HG03064 (cell line): ENCODE measurements at regions not wholly inside any gene's neighbourhood (a gene's known extent, or its start where the extent isn't known, plus 50 kb on each side); places are given as distances from the start of the nearest gene placed in this dataset.

Source experiments
- ATAC-seq: cut with Tn5 transposase; IDR thresholded peaks from one replicate; pipeline ENCODE4 v1.9.1; 2021; ENCODE audit warnings: low read depth; ENCODE audit not compliant: unreplicated experiment

DNA sequence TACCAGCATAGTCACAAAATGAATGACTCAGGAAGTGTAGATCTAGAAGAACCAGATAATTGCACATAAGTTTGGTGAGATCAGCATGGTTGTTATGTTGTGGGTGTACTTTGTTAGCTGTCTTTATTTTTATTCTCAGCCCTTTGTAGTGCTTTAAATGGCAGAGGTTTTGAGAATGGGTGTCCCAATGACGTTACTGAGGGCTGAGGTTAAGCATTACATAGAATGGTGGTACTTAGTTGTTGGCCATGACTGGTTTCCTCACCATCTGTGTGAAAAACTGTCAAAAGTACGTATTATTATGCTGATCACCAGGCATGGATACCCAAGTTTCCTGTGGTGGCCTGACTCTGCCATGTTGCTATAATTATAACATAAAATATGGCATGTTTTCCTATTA lies 165.8 kb downstream of the UBE2E3 start:
- no peak for ATAC-seq

DNA sequence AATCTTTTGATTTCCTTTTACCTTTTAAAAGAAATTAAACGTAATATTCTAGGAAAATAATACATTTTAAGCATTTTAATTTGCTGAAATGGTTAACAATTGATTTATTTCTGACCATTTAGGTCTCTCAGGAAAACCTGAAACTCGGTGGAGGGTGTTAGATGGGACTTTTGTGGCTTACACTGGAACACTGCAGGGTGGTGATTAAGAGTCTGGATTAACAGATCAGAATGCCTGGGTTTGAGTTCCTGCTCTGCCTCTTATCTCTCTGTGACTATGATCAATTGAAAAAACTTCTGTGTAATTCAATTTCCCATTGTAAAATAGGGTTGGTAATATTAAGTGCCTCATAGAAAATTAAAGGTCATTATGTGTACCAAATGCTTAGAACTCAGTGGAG lies 168.7 kb downstream of the UBE2E3 start:
- ATAC-seq, result no peak

DNA sequence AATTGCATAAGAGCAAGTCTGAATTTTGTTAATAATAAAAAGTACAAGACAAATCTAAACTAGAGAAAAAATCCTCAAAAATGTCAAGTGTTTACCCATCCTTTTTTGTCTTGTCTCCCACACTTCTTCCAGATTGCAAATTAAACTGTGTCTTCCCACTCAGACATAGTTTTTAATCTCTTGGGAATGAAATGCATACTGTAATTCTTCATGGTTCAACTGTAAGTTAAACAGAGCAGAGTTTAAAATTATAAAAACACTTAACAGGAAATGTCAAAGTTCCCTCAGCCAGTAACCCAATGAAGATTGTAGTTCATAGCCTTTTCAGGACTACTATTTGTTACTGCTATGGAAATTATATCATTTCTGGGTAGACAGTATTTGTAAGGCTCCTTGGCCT lies 171.8 kb downstream of the UBE2E3 start:
- ATAC-seq, result no peak

DNA sequence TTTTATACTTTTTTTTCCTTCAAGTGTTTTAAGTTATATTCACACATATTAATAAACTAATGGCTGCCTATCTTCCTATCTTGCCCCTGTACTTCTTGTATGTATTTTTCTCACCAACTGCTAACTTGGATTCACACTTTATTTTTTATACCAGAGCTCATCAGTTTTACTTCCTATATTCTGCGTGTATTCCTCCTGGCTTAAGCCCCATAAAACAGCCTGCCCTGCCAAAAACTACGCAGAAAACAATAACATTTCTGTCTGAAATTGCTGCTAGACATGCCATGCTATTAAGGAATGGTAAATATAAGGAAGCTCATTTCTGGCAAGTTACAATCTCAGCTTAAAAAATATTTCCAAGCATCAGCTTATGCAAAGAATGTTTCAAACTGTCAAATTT lies 172.3 kb downstream of the UBE2E3 start:
- ATAC-seq, result no peak

DNA sequence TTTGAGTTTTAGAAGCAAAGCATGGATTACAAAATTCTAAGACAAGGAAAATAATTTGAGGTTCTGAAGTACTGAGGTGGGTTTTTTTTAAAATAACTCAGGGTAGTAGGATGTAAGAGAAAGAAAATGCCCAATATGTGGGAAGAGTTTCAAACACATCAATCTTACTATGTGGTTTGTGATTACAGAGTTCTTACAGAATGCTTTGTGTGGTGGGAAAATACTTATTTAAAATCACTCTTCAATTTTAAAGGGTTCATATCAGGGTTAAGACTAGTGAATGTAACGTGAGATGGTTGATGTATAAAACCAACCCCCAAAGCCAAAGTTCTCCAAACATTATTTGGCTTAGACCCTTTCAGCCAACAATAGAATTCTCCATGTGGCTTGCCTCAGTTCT lies 173.5 kb downstream of the UBE2E3 start:
- ATAC-seq, result no peak

DNA sequence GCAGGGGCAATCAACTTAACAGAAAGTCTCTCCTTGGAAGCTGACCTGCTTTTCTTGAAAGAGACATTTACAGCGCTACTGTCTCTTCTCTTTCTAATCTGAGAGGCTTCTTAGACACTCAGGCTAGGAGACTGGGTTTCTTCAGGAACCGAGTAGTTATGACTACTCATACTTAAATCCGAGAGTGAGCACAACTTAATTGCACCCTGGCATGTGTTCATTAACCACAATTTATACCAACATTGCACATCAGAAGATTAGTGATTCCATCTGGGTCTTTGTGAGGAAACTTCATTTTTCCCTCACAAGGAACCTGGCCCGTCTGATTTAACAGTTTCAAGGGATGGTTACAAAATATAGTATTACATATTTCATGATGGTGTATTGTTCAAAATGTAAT lies 176.9 kb downstream of the UBE2E3 start:
- no peak for ATAC-seq

DNA sequence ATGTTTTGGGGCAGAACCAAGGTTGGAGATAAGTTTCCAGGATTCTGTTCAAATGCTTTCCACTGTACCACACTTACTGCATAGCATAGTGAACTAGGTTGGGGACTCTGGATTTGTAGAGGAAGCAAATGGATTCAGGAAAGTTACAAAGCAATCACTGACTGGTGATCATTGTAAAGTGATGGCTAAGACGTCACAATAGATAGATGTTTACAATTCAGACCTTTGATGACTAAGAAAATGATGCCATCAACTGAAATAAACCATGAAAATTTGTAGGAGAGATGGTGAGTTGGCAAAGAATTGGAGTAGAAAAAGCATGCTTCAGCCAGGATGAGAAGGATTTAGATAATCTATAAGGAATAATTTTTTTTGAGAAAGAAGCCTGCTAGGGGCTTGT lies 178.0 kb downstream of the UBE2E3 start:
- ATAC-seq, result no peak

DNA sequence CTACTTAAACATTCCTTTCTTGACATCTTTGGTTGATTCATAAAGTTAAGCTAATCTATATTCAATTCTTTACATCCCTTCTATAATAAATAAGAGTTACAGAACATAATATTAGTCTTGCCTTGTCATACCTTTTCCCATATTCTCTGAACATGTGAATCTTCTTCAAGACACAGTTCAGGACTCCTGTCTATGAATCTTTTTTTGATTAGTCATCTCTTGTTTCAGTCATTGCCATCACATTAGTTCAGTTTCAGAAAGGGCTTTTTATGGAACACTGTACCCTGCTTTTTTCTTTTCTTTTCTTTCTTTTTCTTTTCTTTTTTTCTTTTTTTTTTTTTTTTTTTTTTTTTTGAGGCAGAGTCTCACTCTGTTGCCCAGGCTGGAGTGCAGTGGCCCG lies 181.2 kb downstream of the UBE2E3 start:
- no peak for ATAC-seq

DNA sequence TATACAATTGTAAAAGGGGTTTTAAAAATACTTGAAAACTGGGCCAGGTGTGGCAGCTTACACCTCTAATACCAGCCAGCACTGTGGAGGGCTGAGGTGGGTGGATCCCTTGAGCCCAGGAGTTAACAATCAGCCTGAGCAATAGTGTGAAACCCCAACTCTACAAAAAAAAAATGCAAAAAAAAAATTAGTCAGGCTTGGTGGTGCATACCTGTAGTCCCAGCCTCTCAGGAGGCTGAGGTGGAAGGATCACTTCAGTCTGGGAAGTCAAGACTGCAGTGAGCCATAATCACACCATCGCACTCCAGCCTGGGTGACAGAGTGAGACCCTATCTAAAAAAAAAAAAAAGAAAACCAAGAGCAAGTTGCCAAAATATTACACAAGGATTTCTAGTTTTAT lies 182.7 kb downstream of the UBE2E3 start:
- ATAC-seq, result no peak

DNA sequence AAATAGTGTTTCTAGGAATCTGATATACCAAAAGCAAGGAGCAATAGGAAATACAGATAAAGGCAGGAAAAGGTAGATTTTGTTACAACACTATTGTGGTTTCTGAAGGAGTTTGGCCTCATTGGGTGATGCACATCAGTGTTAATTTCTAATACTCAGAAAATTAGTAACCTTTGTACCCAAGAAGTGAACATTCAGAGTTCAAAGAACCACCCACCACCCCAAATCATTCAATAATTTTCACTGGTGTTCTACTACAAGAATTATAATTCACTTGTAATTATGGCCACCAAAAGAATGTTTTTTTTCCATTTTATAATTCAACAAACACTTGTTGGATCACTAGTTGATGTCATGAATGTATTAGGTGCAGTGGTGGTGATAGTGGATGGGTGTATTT lies 183.3 kb downstream of the UBE2E3 start:
- ATAC-seq, result no peak

DNA sequence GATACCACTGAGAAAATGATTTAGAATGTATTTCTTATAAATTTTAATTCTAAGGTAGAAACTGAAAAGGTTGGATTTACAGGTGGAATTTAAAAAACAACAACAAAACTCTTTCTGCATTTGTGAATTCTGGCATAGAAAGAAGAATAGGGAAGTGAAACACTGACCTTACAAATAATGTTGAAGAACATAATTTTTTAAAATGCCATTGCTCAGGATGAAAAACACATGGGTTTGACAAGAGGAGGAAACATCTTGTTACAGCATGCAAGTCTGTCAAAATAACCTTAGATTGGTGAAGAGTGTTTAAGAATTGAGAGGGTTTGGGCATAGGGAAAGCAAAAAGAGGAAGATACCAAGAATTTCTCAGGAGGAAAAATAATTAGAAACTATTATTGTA lies 184.3 kb downstream of the UBE2E3 start:
- ATAC-seq, result peak; percentile 60

DNA sequence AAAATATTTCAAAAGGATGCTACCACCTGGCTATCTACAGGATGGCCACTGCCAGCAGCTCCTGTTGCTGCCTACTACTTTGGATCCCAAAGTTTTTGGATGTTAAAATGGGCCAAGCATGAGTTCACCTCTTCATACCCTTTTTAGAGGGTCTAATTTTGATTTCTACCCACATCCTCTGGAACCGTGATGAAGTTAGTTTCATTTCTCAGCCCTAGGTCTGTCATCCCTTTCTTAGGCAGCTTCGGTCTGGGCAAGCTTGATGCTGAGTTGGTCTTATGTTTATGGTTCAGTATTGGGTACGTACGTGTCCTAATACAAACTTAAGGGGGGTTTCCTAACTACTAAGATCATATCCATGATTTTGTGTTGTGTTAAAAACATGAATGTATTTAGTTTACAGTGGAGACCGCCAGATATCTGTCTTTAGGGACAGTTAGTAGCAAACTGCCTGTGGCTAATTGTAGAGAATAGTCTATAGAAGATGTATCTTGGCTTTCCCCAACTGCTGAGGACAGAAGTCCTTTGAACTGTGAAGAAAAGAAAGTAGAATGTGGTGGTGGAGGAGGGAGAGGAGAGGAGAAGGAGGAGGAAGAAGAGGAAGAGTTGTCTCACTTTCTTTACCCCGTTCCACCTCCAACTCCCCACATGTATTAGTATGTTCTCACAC lies 184.9 kb downstream of the UBE2E3 start:
- ATAC-seq, result peak; percentile 69

DNA sequence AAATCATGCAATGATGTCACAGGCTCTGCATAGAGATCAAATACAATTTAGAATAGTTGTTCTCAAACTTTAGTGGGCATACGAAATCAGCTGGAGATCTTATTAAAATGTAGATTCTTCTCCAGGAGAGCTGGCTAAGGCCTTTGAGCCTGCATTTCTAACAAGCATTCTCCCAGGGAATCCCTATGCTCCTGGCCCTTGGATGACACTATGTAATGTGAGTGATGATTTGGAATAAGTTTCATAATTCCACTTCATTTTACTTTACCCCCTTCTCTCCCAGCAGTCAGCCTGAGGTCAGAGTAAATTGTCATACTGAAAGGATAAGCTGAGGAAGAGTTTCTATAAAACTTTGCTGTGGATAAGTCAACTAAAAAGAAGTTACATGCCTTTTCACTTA lies 189.1 kb downstream of the UBE2E3 start:
- no peak for ATAC-seq

DNA sequence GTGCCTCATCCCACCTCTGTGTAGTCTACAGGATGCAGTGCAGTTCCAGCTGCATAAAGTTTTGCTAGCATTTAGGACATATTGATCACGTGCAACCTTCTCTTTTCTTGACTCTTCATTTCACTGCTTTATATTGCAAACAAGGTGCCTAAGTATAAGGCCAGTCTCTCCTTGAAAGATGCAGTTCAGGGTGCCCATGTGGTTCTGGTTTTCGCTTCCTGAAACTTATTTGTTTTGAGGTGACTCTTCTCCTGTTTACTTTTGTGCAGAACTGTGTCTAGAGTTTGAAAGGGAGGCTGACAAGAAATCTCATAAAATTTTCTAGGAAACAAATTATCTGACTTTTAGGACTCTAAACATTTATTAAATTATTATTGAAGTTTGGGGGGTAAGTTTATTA lies 189.9 kb downstream of the UBE2E3 start:
- ATAC-seq, result no peak

DNA sequence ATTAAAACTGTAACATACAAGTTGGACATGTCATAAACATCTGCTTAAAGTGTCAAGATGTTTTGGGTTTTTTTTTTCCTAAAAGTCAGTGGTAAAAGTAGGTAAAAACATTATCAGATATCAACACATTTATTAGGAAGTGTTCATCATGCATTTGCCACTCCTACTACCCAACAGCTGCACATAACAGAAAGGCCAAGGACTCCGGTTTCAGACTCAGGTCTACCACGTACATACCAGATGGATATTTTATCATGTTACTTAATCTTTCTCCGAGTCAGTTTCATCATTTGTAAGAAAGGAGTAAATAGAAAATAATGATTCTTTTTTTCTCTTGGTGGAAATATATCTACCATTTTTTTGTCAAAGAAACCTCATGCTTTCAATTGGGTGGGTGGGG lies 192.3 kb downstream of the UBE2E3 start:
- no peak for ATAC-seq

DNA sequence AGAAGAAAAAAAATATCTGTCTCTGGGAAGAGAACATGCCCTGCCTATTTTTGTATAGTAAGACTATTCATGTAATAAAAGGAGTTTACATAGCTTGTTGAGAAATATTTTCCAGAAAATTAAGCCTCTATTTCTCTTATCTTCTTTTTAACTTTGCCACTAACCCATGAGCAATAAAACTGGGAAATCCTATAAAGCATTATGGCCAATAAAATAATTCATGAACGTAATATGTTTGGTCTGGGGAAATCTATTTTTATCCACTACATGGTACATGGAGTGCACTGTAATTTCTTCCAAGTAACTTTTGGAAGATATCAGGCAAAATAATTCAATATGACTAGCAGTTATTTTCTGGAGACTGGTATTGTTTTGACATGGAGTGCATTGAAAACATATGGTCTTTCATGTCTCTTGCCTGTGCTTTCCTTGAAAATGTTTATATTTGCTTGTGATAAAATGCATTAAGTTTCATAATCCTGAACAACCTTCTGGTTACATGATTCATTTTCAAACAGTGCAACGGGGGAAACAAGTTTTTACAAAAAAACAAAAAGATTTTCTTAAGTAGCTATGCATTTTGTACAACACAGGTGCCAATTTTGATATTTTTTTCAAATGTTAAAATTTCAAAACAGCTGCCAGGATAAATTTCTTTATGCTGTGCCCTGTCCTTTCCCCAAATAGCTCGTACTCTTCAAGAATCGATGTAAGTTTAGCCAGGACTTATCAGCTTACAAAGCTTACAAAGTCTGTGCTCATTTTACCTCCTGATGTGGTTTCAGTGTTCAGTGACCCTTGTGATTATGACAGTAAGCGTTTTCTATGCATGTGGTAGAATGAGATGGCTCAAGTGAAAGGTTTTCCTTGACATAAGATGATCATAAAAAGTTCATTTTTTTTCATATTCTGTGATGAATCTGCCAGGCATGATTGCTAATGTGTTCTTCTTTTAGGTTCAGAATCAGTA lies 194.5 kb downstream of the UBE2E3 start:
- ATAC-seq, result no peak

DNA sequence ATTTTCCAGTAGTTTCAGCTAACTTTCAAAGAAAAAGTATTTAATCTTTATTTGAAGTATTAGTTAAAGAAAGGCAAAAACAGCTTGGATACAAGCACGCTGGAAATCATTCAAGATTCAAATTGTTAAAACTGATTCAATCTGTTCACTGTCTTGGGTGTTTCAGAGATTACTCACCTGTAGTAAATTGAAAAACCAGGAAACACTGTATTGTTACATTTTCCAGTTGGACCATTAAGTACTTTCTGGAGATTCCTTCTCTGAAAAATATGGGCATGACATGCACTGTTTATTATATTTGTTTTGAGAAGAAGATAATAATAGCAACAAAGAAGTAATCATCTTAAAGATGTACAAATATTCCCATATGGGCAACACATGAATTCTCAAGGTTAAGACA lies 196.1 kb downstream of the UBE2E3 start:
- ATAC-seq, result no peak

DNA sequence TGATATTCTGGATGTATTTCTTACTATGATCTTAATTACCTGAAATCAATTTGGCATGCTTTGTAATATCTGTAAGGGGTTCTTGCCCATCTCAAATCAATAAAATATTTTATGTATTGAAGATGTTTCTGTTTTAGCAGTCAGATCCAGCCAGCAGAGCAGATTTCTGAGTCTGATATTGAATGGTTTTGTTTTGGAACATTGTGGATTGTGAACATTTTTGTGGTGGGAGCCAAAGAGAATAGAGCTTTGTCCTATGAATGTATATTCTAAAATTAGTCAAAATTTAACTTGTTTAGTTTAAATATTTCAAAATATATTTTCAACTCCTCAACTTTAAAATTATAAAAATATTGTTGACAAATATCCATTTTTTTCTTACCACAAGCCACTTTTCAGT lies 197.0 kb downstream of the UBE2E3 start:
- ATAC-seq, result no peak

DNA sequence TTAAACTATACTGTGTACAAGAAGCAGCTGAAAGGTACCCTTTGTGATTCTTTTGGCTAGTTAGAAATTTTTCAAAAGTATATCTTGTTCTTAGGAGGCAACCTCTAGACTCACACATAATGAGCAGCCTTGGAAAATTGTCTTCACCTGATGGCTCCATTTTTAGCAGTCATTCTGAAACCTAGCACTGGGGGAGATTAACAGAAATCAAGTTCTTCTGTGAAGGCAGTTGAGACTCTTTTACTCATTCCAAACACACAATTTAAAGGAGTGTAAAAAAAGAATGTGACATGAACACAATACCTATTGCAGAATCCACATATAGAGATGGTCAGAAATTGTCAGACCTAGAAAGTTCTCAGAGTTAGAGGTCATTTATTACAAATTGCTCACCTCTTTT lies 197.7 kb downstream of the UBE2E3 start:
- peak; percentile 37 for ATAC-seq

DNA sequence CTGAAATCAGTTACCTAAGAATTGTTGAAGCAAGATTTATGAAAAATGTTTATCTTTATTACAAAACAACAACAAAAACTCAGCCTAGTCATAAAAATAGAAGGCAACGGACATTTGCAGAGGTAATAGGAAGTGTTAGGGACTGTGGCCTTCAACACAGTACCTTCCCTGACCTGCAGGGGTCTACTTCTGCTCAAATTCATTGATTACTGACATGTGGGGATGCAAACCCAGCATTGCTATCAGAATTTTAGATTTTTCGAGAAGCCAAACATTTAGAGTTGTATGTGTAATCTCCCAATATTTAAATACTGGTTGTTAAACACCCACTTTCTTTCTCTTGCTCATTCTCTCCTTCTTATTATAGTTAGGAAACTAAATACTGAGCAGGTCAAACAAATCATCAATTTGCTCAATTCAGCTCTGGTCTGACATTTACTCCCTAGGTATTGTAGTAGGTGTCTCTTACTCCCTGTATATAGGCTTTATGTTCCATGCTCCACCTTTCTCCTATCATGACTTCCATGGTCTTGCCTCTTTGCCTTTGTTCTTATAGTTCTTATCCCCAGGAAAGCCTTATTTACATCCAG lies 198.5 kb downstream of the UBE2E3 start:
- peak; percentile 80 for ATAC-seq

DNA sequence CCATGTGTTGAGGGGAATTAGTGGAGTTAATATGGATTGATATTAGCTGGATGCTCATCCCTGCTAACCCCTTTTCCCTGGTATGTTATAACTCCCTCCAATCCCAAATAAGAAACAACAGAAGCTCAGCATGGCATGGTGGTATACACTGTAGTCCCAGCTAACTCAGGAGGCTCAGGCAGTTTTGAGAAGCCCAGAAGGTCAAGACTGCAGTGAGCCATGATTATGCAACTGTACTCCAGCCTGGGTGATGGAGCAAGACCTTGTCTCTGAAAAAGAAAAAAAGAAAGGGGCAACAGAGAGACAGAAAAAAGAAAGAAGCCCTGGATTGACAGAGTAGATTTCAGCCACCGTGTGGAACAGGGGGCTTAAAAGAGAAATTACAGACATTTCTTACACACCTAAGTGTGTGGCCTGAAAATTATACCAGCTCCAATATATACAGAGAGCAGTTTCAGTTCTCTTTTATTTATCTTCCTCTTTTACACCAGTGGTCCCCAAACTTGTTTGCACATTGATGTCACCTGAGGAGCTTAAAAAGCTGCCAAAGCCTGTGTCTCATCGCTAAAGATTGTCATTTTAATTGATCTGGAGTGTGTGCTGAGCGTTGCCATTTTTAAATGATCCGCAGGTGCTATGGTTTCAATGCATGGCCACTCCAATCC lies 203.6 kb downstream of the UBE2E3 start:
- peak; percentile 99 for ATAC-seq
